ENCODE measurements at regions not wholly inside any gene's neighbourhood (a gene's known extent, or its start where the extent isn't known, plus 50 kb on each side); places are given as distances from the start of the nearest gene placed in this dataset.

DNA sequence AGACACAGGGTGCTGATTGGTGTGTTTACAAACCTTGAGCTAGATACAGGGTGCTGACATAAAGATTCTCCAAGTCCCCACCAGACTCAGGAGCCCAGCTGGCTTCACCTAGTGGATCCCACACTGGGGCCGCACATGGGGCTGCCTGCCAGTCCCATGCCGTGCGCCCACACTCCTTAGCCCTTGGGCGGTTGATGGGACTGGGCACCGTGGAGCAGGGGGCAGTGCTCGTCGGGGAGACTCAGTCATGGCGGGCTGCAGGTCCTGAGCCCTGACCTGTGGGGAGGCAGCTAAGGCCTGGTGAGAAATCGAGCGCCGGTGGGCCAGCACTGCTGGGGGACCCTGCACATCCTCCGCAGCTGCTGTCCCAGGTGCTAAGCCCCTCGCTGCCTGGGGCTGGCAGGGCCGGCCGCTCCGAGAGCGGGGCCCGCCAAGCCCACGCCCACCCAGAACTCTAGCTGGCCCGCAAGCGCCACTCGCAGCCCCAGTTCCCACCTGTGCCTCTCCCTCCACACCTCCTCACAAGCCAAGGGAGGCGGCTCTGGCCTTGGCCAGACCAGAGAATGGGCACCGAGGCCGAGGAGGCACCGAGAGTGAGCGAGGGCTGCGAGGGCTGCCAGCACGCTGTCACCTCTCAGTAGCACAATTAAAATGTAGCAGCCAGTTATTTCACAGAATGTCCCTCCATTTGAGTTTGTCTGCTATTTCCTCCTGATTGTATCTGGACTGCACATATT is 76.1 kb upstream of the PNPLA4 start:
- TF ChIP-seq, protein P1, sequence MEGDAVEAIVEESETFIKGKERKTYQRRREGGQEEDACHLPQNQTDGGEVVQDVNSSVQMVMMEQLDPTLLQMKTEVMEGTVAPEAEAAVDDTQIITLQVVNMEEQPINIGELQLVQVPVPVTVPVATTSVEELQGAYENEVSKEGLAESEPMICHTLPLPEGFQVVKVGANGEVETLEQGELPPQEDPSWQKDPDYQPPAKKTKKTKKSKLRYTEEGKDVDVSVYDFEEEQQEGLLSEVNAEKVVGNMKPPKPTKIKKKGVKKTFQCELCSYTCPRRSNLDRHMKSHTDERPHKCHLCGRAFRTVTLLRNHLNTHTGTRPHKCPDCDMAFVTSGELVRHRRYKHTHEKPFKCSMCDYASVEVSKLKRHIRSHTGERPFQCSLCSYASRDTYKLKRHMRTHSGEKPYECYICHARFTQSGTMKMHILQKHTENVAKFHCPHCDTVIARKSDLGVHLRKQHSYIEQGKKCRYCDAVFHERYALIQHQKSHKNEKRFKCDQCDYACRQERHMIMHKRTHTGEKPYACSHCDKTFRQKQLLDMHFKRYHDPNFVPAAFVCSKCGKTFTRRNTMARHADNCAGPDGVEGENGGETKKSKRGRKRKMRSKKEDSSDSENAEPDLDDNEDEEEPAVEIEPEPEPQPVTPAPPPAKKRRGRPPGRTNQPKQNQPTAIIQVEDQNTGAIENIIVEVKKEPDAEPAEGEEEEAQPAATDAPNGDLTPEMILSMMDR (conservative IDR thresholded peaks at IDR 0.05): no peak
- no peak for TF ChIP-seq EZH2 (IDR thresholded peaks at IDR 0.05; ENCODE audit: low read depth)
